SK-N-SH (cell line): ENCODE measurements at regions not wholly inside any gene's neighbourhood (a gene's known extent, or its start where the extent isn't known, plus 50 kb on each side); places are given as distances from the start of the nearest gene placed in this dataset.

ENCODE experiments used
- SMC3 ChIP-seq: IDR thresholded peaks from 2 replicates; pipeline ENCODE4 v1.6.1; 2012; ENCODE audit warnings: low read depth, low read length, improper control_type of control experiment

DNA sequence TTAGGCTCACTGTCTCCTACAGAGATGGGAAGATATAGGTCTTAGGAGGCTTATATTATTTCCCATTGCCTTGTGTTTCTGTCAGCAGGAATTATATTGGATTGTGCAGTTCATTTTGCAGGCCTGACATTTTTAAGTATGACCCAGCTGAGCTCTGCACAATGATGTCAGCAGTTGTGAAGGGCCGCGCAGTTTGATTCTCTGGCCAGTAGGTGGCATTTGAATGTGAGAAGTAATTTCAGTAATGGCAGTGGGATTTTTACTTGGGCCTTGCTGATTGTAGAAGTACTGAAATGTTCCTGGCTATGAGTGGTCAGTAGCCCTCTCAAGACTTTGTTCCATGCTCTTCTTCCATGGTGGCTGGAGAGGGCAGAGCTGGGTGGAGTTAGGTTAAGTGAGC is 247.2 kb upstream of the MTMR8 start (continued):
- 0 out of 2 replicates have a peak, but pooled peaks have one; percentile 7 for TF ChIP-seq SMC3
- TF ChIP-seq, all 33 proteins: peak for 2
